ENCODE measurements at regions not wholly inside any gene's neighbourhood (a gene's known extent, or its start where the extent isn't known, plus 50 kb on each side); places are given as distances from the start of the nearest gene placed in this dataset.

GRCh38 chr13:33519561-33520467 lies 234.3 kb upstream of the STARD13 start:
- DNase-seq: peak; percentile 94

GRCh38 chr13:33520468-33520839 lies 234.9 kb upstream of the STARD13 start:
- DNase-seq: no peak

GRCh38 chr13:33524086-33524485 lies 238.5 kb upstream of the STARD13 start:
- DNase-seq: peak; percentile 93

GRCh38 chr13:33525763-33526162 lies 240.2 kb upstream of the STARD13 start:
- DNase-seq: no peak

GRCh38 chr13:33526718-33527117 lies 241.2 kb upstream of the STARD13 start:
- DNase-seq: no peak

- DNase-seq: no peak
Observed at GRCh38 chr13:33528896-33529295, 243.3 kb upstream of the STARD13 start.

- no peak for DNase-seq
Observed at GRCh38 chr13:33531484-33531883, 245.9 kb upstream of the STARD13 start.

GRCh38 chr13:33535061-33535460 lies 249.5 kb upstream of the STARD13 start:
- no peak for DNase-seq

- DNase-seq: no peak
Observed at GRCh38 chr13:33536601-33537000, 251.0 kb upstream of the STARD13 start.

- peak; percentile 49 for DNase-seq
Observed at GRCh38 chr13:33537026-33537425, 251.5 kb upstream of the STARD13 start.

GRCh38 chr13:33537676-33538075 lies 252.1 kb upstream of the STARD13 start:
- DNase-seq: no peak

GRCh38 chr13:33541456-33541855 lies 255.9 kb upstream of the STARD13 start:
- no peak for DNase-seq

GRCh38 chr13:33541962-33542308 lies 256.4 kb upstream of the STARD13 start:
- no peak for DNase-seq

GRCh38 chr13:33542309-33543088 lies 256.9 kb upstream of the STARD13 start:
- DNase-seq: peak; percentile 99

- DNase-seq: no peak
Observed at GRCh38 chr13:33543089-33543459, 257.5 kb upstream of the STARD13 start.

GRCh38 chr13:33543631-33544265 lies 258.2 kb upstream of the STARD13 start:
- no peak for DNase-seq

- DNase-seq: no peak
Observed at GRCh38 chr13:33544308-33544707, 258.8 kb upstream of the STARD13 start.

- no peak for DNase-seq
Observed at GRCh38 chr13:33545492-33545891, 259.9 kb upstream of the STARD13 start.

GRCh38 chr13:33547035-33547434 lies 261.5 kb upstream of the STARD13 start:
- no peak for DNase-seq

- DNase-seq: no peak
Observed at GRCh38 chr13:33548069-33548468, 262.5 kb upstream of the STARD13 start.

GRCh38 chr13:33550276-33550675 lies 264.7 kb upstream of the STARD13 start:
- DNase-seq: no peak

GRCh38 chr13:33550885-33551284 lies 265.3 kb upstream of the STARD13 start:
- DNase-seq: no peak

Measured in fibroblast of skin of back (primary cell).